GM19035 (cell line): ENCODE measurements at regions not wholly inside any gene's neighbourhood (a gene's known extent, or its start where the extent isn't known, plus 50 kb on each side); places are given as distances from the start of the nearest gene placed in this dataset.
"Not testable (repeated sequence)": the region's sequence is repeated elsewhere in the genome, so short reads cannot be mapped to it uniquely, and the experiment has no call there.

Experiments
- ATAC-seq: cut with Tn5 transposase; IDR thresholded peaks from one replicate; pipeline ENCODE4 v1.9.1; 2021; ENCODE audit not compliant: unreplicated experiment

DNA sequence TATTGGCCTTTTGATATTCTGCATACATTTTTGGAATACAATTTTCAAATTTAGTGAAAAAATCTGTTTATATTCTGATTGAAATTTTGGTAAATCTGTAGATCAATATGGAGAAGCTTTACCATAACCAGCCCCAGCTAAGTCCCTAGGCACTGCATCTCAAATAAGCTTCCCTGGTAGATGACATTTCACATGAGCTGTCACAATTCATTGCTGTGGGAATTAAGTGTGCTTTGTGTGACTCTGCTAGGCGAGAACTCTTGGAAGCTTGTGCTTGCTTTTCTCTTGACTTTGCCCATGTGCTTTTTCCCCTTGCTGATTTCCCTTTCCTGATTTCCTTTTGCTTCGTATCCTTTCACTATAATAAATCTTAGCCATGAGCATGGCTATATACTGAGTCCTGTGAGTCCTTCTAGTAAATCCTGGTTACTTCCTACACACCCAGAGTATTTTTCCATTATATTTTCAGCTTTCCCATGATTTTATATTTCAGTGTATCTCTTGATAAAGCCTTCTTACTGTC is 166.5 kb upstream of the MMS22L start:
- ATAC-seq: no peak

DNA sequence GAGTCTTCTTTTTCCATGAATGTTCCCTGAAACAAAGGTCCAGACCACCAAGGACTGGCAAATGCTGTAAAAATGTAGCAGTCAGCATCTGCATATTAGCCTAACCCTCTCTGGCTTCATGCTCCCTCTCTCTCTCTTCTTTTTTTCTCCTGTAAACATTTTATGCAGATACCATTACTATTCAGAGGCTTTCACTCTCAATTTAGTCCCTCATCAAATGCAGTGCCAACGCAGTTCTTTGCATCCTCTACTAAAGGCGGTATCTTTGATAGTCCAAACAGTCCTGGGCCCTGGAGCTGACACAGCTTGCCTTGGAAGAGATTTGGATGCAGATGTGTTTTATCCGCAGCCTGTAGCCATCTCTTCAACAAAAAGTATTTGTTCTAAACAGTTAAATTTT is 167.1 kb upstream of the MMS22L start:
- ATAC-seq: no peak

DNA sequence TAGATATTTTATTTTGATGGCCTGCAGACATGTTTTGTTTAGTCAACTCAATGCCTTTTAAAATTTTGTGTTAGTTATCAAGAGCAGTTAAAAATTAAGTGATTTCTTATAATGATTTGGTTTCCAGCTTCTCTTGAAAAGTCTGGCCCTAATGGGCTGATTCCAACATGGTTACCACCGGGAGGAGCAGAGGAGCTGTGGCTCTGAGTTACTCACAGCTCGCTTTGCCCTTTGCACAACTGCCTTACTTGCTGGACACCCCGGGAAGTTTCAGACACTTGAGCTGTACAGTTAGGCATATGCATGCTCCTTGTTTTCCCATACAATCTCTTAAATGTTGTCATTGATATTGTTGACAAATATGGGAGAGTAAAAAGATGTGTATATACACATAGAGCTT is 173.1 kb upstream of the MMS22L start:
- no peak for ATAC-seq

DNA sequence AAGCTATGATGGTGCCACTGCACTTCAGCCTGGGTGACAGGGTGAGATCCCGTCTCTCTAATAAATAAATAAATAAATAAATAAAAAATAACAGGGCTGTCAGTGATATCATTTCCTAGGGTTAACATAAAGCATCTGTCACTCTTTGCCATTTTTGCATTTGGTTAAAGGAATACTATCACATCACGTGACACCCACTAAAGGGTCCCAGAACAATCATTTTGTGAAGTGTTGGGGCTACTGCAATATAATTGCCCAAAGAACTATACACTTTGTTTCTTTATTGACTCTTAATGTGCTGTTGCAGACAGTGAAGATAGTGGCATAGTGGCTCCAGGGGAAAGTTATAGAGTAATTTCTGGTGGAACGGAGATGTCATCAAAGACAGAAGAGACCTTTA is 176.5 kb upstream of the MMS22L start:
- ATAC-seq: no peak

DNA sequence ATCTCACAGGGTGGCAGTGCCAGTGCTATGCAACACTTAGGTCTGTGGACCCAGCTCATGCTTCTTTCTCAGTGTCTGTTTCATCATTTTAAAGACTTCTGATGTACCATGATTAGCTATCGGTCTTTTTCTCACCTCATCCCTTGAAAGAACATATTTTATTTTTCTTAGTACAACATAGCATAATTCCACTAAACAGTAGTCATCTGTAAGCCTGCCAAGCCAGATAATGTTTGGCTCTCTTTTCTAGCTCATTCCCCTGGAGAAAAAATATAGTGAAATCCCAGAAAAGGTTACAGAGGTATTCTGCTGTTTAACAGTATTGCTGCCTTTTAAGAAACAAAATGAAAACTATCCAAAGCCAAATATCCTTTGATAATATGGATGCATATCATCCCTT is 177.0 kb upstream of the MMS22L start:
- ATAC-seq: no peak

DNA sequence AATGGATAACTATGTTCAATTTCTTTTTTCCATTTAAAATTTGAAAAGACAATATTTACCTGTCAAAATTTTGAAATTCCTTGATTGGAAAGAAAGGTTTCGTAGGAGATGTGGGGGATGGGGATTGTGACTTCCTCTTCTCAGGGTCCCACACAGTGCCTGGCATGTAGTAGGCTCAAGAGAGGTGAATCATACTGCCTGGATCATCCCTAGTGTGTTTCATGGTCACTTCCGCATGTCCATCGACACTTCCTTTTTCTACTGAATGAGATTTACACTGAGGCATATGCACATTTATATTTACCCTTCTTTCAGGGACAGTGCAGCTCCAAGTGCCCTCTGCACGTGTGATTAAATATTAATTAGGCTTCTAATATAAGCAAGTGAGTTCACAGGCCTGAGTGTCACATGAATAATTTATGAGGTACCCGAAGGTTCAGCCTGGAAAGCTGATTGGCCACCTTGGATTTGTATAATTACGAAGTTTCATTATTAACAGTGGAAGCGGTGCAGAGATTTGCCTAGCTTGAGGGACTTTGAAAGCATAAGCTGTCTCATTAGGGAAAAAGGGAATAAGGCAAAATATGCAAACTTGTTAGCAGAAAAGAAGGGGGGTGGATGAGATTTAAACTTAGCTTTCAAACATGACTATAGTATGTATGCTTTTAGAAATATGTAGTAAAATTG is 177.5 kb upstream of the MMS22L start:
- no peak for ATAC-seq

DNA sequence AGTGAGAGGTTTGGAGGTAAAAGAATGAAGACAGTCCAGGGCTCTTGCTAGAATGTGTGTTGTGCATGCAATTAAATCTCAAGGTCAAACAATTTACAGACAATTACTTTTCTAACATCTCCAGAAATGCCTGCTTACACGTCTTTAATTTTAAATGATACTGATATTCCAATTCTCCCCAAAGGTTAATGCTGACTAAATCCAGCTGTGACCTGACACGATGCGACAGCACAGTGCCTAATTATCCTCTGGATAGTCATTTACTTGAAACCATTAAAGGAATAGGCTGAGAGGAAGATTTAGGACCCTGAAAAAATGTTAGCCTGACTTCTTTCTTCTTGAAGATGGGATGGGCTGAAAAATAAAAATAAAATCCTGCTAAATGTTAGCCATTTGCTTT is 178.2 kb upstream of the MMS22L start:
- ATAC-seq: no peak

DNA sequence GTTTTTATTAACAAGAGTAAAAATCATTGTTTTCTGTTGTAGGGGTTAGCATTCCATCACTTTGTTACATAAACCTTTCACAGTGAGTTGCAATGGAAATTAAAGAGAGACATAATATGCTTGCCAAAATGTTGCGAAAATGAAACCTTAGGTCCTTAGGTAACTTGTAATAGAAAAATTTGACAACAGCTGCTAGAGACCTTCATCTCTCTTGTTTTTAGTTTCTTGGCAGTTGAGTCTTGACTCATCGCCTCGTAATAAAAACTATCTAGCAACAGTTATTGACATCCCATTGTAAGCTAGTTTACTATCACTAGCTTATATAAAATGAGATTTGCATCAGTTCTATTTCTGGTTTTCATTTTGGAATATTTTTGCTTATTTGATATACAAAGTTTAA is 179.0 kb upstream of the MMS22L start:
- no peak for ATAC-seq

DNA sequence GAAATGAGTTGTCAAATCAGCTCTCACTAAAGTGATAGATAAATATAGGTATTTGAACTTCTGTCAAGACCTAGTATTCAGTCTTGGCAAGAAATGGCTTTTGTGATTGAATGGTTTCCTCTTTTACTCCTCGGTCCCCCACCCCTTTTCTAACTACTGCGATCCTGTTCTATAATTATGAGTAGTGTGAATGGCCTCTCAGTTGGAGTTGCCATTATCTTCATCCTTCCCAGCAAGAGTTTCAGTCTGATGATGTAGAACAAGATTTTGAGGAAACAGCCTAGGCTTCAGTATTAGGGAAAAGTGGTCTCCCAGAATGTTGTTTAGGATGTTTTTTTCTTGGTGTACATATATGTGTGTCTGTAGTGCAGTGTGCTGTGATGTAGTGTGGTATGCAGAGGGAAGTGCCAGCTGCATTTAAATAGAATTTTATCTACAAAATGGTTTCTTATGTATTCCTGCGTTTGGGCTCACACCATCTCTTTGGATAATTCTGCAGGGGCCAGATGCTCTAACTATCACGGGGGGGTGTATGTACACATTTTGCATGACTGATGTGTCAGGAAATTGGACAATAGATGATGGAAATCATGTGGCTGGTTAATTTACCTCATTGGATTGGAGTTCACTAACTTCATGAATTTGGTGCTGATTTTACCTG is 180.1 kb upstream of the MMS22L start:
- no peak for ATAC-seq

DNA sequence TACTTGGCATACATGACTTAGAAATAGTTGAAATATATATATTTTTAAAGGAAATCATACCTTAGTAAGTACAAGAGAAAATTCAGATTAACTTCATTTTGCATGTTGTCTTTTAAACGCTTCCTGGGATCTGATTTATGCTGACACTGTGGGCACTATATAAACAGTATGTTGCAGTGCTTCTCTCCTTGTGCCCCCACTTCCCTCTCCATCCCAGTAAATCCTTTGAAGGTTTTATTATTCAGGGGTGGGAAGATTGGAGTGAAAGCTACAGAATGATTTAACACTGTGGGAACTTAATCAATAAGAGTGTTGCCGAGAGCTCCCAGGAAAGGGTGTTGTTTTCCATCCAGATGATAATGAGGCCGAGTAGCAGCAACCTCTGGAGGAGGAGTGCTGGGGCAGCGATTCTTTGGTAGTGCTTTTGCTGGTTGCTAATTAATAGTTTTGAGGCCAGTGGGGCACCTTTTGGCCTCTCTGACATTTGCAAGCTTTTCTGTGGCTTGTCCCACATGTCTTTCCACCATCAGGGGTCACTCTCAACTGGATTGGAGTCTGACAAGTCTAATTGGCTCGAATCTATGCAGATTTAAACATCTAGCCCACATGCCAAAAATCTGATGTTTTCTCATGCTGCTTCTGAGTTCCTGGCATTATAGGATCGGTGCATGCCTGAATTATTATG is 183.0 kb upstream of the MMS22L start:
- ATAC-seq: no peak

DNA sequence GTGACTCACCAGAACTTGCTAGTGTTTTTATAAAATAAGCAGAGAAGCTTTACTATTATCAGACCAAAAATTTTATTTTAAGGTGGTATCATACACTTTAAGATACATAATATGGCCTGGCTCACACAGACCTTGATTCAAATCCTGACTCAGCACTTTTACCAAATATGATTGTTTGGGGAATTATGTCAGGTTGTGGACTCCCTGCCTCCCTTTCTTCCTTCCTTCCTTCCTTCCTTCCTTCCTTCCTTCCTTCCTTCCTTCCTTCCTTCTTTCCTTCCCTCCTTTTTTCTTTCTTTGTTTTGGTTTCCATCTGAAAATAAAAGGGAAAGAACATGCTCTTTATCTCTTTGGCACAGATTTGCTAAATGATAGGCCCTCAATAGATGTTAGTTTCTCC is 186.0 kb upstream of the MMS22L start:
- ATAC-seq: no peak

DNA sequence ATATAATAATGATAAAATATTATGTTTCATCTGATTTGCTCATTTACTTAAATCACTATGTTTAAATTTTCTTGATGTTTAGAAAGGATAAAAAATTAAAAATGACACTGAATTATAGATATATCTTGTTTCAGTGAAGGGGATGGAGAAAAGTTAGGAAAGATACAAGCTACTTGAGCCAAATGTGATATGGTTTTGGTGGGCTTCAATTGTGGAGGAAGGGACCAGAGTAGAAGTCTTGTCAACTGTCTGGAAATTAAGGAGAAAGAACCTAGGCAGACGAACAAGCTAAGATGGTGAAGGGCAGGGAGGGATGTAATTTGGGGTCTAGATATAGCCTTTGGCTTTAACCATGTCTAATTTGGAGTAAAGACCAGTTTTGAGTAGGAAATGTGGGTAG is 186.4 kb upstream of the MMS22L start:
- no peak for ATAC-seq

DNA sequence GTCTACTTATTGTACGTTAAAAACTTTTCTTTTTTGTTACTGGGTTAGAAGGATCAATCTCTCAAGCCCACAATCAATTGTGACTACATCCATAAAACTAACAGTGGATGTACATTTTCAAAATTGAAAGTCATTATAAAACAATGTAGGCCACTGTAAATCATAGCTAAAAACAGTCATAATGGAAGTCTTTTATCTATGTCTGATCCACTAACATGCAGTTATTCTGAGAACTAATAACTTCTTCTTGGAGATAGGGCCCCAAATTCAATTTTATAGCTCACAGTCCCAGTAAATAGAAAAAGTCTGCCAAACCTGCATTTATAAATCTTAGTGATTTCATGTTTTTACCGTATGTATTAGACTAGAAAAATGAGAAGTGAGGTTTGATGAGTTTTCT is 187.3 kb upstream of the MMS22L start:
- no peak for ATAC-seq

DNA sequence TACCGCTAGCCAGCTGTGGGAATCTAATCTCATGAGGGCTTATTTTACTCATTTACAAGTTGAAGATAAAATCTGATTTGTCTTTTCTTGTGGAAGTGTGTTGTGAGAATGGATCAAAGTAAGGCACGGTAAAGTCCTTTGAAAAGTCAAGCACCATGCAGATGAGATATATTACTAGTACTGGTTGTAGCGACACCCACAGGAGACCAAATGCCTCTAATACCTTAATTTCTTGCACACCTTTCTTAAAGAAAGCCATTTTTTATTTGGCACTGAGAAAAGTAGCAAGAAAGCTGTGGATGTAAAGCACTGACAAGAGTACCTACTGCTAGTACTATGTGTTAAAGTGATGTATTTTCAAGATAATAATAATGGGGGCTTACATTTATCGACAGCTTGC is 191.0 kb upstream of the MMS22L start:
- ATAC-seq: no peak

DNA sequence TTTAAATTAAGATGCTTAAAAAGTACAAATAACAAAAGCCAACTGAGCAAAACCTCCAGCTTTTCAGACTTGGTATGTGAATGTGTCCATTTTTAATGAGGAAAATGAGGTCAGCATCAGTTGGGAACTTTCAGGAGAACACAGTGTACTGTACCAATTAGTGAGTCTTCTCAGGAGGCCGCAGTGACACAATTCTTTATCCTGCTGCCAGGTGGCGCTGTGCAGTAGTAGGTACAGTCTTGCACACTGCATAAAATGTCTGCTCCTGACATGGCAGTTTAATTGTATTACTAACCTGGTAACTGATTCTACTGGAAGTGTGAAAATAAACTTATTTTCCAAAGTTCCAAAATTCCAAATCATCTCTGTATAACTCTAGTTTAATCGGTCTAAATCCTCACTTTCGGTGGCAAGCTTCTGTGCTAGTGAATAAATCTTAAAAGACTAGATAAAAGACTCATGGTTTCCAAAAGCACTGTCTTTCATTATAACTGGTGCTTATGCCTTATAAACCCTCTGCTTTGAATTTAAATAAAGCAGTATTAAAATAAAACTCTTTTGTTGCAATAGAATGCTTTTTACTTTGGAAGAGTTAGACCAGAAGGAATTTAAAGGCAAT is 214.8 kb upstream of the MMS22L start:
- peak; percentile 99 for ATAC-seq

DNA sequence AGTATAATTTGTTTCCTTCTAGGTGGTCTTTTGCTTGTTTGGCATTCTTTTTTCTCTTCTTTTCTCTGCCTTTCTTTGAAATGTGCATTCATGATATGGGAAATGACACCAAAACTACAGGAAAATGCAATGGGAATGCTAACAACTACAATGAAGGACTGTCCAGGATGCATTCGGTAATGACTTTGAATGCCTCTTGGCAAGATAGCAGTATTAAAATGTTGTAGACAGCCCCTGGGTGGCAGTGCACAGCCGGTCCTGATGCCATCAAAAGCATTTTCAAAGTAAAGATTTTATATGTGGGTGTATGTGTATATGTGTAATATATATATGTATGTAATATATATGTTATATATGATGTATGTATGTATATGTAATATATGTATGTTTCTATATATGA is 218.8 kb upstream of the MMS22L start:
- ATAC-seq: no peak

DNA sequence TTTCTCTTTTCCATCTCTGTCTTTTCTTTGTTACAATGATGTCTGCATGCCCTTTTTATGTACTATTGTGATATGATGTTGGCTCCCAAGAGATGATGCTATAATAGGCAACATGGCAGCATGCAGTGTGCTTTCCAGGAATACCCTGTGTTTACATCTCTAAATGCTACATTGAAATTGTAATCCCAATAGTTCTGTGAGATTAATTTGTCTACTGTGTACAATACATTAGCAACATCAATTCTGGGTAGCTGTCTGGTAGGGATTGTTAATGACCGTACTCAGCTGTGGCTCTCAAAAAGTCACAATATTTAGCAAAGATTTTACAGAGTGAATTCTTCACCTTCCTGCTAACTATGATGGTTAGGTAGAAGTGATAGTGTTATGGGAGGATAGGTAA is 225.6 kb upstream of the MMS22L start:
- no peak for ATAC-seq

DNA sequence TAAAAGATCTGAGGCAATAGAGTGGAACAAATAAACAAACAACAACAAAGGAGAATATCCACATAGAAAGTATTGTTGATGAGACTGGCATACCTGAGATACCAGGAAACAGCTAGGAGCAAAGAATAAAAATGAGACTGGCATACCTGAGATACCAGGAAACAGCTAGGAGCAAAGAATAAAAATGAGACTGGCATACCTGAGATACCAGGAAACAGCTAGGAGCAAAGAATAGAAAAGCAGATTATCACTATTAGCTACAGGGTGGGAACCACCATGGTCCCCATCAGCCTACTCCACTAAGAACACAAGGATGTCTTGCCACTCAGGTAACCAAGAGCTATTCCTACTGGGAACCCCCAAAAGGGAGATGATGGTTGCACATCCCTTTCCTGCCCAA is 230.2 kb upstream of the MMS22L start:
- ATAC-seq: not testable (repeated sequence)

DNA sequence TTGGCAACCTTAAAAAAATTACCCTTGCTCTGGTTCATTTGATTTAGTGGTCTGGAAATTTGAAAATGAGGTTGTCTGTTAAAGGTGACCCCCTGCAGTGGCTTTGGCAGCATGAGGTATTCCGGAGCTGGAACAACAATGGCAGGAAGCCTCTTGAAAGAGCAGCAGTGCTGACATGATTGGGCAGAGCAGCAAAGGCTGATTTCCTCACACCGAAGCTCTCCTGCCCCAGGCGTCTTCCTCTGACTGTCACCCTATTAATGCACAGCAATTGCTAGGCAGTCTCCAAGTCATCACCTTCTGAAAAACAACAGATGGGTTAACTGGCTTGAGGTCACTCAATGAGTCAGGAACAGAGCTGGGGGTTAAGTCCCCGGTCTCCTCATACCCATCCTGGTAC is 241.8 kb upstream of the MMS22L start:
- no peak for ATAC-seq

DNA sequence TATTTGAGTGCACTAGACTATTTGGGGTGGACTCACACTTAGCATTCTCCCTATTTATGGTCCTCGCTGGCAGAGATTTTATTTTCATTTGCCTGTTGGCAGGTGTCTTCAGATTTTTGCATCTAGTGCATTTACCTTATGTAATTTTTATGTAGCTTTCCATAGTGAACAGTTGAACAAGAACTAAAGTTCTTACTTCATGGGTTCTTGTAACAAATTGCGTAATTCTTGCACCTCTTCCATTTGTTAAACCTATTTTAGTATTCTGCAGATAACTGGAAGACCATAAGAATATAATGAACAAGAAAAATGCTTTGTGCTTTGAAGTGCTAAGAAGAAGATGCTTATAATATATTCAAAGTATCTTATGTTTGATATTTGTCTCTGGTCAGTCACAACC is 252.8 kb upstream of the MMS22L start:
- no peak for ATAC-seq

DNA sequence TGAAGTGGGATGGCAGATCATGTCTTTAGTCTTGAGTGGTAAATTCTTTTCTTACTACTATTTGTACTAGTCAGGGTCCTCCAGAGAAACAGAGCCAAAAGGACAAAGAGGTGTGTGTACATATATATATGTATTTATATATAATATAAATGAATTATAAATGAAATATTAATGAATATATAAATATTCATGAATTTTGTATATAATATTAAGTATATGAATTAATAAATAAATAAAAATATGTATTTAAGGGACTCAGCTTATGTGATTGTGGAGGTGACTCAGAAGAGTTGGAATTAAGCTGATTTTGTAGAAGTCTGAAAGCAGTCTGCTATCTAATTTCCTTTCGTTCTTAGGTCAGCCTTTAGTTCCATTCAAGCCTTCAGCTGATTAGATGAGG is 265.3 kb upstream of the MMS22L start:
- no peak for ATAC-seq

DNA sequence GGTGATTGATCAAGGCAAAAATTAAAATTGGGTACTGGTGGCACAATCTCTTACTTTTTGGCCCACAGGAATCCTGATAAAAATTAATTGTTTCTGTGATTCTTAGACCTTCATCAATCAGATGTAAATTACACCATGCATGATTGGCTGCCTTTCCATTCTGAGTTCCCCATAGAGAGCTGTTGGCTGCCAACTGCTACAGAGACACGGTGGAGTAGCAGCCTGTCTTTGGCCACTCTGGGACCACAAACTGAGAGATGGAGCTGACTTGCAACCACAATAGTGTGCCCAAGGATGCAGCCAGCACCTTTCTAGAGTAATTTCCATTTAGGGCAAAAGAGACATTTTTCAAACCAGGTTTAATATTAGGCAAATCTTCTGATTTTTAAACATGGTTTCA is 274.3 kb upstream of the MMS22L start:
- ATAC-seq: no peak
